Esophagus (tissue), 2 donors: ENCODE measurements at regions not wholly inside any gene's neighbourhood (a gene's known extent, or its start where the extent isn't known, plus 50 kb on each side); places are given as distances from the start of the nearest gene placed in this dataset.

ENCODE experiments used
- H3K27ac ChIP-seq, 2 donors: one replicate each; pipeline ENCODE4 v1.5.1; 2013; ENCODE audit warnings: low read depth in 2 of 2, mild to moderate bottlenecking in 2 of 2, inconsistent platforms in 1 of 2, low read length in 1 of 2, moderate library complexity in 1 of 2
- H3K27me3 ChIP-seq, 2 donors: one replicate each; pipeline ENCODE4 v1.6.1; 2013; ENCODE audit warnings: low read length in 2 of 2, control low read depth in 1 of 2, mild to moderate bottlenecking in 1 of 2; ENCODE audit not compliant: insufficient read depth in 2 of 2, control insufficient read depth in 1 of 2
- H3K36me3 ChIP-seq, 2 donors: one replicate each; pipeline ENCODE4 v1.6.1; 2013; ENCODE audit warnings: low read length in 1 of 2; ENCODE audit not compliant: control insufficient read depth in 2 of 2, insufficient read depth in 2 of 2
- H3K4me1 ChIP-seq, 2 donors: one replicate each; pipeline ENCODE4 v1.6.1; 2013; ENCODE audit warnings: low read length in 1 of 2; ENCODE audit not compliant: control insufficient read depth in 2 of 2, insufficient read depth in 2 of 2
- H3K4me3 ChIP-seq, 2 donors: one replicate each; pipeline ENCODE4 v1.5.1; 2013; ENCODE audit warnings: low read length in 2 of 2, mild to moderate bottlenecking in 2 of 2, low read depth in 1 of 2, moderate library complexity in 1 of 2
- H3K9me3 ChIP-seq, 2 donors: one replicate each; pipeline ENCODE4 v1.6.1; 2013; ENCODE audit warnings: mild to moderate bottlenecking in 2 of 2, low read depth in 1 of 2, low read length in 1 of 2, moderate library complexity in 1 of 2; ENCODE audit not compliant: control insufficient read depth in 2 of 2, insufficient read depth in 1 of 2
- WGBS, 2 donors: extraction: QIAGEN DNeasy Blood & Tissue Kit; methylation state at CpG; one replicate each; pipeline ENCODE4 v1.1.7; 2013; 5-methylcytosine and 5-hydroxymethylcytosine counted together
- donor health status: healthy with polysubstance abuse.
- donor health status: Bipolar disorder and iron deficiency.

GRCh38 chr2:221060376-221060775 is 511.7 kb downstream of the EPHA4 start:
- Histone ChIP-seq H3K27me3 (peaks cover 2% of the 10 kb centered on the region in 2 donors), H3K27ac (no peak overlapping the region), H3K36me3 (no peaks in the 10 kb centered on the region), H3K4me3 (no peak overlapping the region), H3K9me3 (no peaks in the 10 kb centered on the region), H3K4me1 (no peaks in the 10 kb centered on the region)

GRCh38 chr2:221063568-221063967 is 508.5 kb downstream of the EPHA4 start:
- Histone ChIP-seq H3K27ac (no peak overlapping the region), H3K36me3 (no peaks in the 10 kb centered on the region), H3K4me3 (no peak overlapping the region), H3K9me3 (no peaks in the 10 kb centered on the region), H3K4me1 (no peaks in the 10 kb centered on the region), H3K27me3 (peaks cover 2% of the 10 kb centered on the region in 2 donors)
- WGBS, 2 donors: 84 to 91% methylated on average over 3 of the region's 3 CpGs

DNA sequence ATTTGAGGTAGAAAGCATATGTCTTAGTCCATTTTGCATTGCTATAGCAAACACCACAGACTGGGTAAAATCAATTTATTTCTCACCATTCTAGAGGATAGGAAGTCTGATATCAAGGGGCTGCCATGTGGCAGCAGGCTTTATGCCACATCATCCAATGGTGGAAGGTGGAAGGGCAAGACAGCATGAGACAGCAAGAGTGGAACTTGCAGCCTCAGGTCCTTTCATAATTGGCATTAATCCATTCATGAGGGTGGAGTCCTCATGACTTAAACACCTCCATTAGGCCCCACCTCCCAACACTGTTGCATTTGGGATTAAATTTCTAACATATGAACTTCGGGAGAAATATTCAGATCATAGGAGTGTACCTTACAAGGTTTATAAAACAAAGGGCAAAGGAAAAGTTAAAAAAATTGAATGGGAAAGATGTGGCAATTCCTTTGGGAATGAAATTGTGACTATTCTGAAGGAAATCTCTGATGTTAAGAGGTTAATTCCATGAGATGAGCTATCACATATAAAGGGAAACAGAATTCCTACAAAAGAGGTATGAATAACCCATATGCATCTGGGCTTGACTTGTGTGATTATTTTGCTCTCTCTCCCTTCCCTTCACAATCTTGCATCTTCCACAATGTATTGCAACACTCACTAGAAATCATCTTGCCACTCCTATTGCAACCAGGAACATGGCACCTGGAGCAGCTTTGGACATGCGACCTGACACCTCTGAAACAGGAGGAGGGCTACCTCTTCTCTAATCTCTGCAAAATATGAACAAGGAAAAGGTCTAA is 507.8 kb downstream of the EPHA4 start:
- no peak overlapping the region for H3K27ac ChIP-seq
- peaks cover 2% of the 10 kb centered on the region in 2 donors for H3K27me3 ChIP-seq
- WGBS, 2 donors: 85 to 87% methylated on average over 2 of the region's 2 CpGs
- H3K36me3 ChIP-seq: no peaks in the 10 kb centered on the region
- H3K4me3 ChIP-seq: no peak overlapping the region
- H3K4me1 ChIP-seq: no peaks in the 10 kb centered on the region
- no peaks in the 10 kb centered on the region for H3K9me3 ChIP-seq

DNA sequence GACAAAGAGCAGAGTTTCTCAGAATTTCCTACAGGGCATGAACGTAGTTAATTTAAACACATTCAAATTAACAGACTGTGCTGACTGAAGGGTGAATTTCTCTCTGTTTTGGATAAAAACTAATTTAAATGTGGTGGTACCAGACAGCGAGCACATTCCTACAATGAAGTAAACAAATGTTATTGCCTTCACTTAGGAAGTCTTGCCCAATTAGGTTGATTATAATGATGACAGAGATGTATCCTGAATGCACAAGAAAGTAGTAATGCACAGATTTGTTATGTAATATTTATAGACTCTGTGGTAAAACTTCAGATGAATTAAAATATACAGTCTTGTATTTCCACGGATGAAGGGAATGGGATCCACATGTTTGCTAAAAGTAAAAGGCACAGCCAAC is 507.2 kb downstream of the EPHA4 start:
- Histone ChIP-seq H3K4me3 (no peak overlapping the region), H3K4me1 (no peaks in the 10 kb centered on the region), H3K9me3 (no peaks in the 10 kb centered on the region), H3K27ac (no peak overlapping the region), H3K27me3 (peaks cover 2% of the 10 kb centered on the region in 2 donors), H3K36me3 (no peaks in the 10 kb centered on the region)
- WGBS, 2 donors: 70 to 77% methylated on average over 3 of the region's 3 CpGs

GRCh38 chr2:221068123-221068522 is 504.0 kb downstream of the EPHA4 start:
- Histone ChIP-seq H3K36me3 (no peaks in the 10 kb centered on the region), H3K4me1 (no peaks in the 10 kb centered on the region), H3K27me3 (no peaks in the 10 kb centered on the region), H3K9me3 (peaks cover 0 to 3% of the 10 kb centered on the region in 2 donors), H3K4me3 (no peak overlapping the region), H3K27ac (no peak overlapping the region)

GRCh38 chr2:221070106-221070505 is 502.0 kb downstream of the EPHA4 start:
- Histone ChIP-seq H3K36me3 (no peaks in the 10 kb centered on the region), H3K4me1 (no peaks in the 10 kb centered on the region), H3K9me3 (peaks cover 0 to 3% of the 10 kb centered on the region in 2 donors), H3K4me3 (no peak overlapping the region), H3K27ac (no peak overlapping the region), H3K27me3 (peaks cover 0 to 3% of the 10 kb centered on the region in 2 donors)
- 93 to 97% methylated on average over 1 of the region's 1 CpG for WGBS, 2 donors

DNA sequence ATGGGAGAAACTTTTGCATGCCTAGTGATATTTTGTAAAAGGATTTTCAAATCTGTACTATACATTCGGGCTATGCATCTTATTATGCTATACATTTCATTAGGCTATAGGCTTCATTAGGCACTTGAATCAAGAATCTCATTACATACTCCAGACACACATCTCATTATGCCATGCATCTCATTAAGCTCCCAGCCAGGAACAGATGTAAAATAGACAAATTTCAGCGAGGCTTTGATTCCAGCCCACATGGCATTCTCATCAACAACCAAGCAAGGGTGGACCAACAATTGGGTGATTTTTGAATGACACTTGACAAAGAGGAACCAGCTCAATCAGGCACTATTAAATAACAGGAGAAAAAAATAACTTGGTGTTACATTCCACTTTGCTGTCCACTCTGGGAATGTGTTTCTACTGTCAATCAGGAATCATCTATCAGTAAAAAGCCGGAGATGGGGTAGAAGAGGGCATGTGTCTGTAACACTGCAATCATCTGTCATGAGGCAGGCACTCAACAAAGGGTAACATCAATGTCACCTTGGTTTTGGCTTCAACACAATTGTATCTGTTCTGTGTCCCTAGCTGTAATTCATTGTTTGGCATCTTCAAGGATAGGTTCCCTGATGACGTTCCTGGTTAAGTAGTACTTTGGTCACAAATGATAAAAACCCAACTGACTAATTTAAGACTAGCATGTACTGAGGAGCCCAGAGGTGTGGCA is 498.6 kb downstream of the EPHA4 start:
- Histone ChIP-seq H3K4me1 (no peaks in the 10 kb centered on the region), H3K9me3 (peaks cover 0 to 3% of the 10 kb centered on the region in 2 donors), H3K4me3 (no peak overlapping the region), H3K36me3 (no peaks in the 10 kb centered on the region), H3K27ac (no peak overlapping the region), H3K27me3 (peaks cover 0 to 7% of the 10 kb centered on the region in 2 donors)
- WGBS, 2 donors: 79 to 86% methylated on average over 4 of the region's 4 CpGs

GRCh38 chr2:221074238-221074637 is 497.9 kb downstream of the EPHA4 start:
- H3K36me3 ChIP-seq: no peaks in the 10 kb centered on the region
- H3K27ac ChIP-seq: no peak overlapping the region
- peaks cover 0 to 7% of the 10 kb centered on the region in 2 donors for H3K27me3 ChIP-seq
- H3K4me3 ChIP-seq: no peak overlapping the region
- WGBS, 2 donors: 93 to 95% methylated on average over 4 of the region's 4 CpGs
- H3K9me3 ChIP-seq: peaks cover 0 to 3% of the 10 kb centered on the region in 2 donors
- no peaks in the 10 kb centered on the region for H3K4me1 ChIP-seq

- H3K36me3 ChIP-seq: no peaks in the 10 kb centered on the region
- H3K4me3 ChIP-seq: no peak overlapping the region
- H3K27ac ChIP-seq: no peak overlapping the region
- peaks cover 0 to 3% of the 10 kb centered on the region in 2 donors for H3K9me3 ChIP-seq
- peaks cover 0 to 7% of the 10 kb centered on the region in 2 donors for H3K27me3 ChIP-seq
- WGBS, 2 donors: 27 to 32% methylated on average over 3 of the region's 3 CpGs
- H3K4me1 ChIP-seq: no peaks in the 10 kb centered on the region
These were observed 496.9 kb downstream of the EPHA4 start for GRCh38 chr2:221075203-221075602.
